ENCODE measurements at regions not wholly inside any gene's neighbourhood (a gene's known extent, or its start where the extent isn't known, plus 50 kb on each side); places are given as distances from the start of the nearest gene placed in this dataset.

GRCh38 chr11:131025020-131025419, 108.7 kb upstream of the SNX19 start:
- no peaks in the 10 kb centered on the region for H3K79me2 ChIP-seq (ENCODE audit: insufficient read depth, low read length)
- H3K9me3 ChIP-seq (ENCODE audit: insufficient read depth, low read length): no peaks in the 10 kb centered on the region
- H3K36me3 ChIP-seq (ENCODE audit: low read length): no peaks in the 10 kb centered on the region
- no peaks in the 10 kb centered on the region for H4K20me1 ChIP-seq (ENCODE audit: low read depth, low read length)
- no peaks in the 10 kb centered on the region for H3K9me2 ChIP-seq (replicated peaks; ENCODE audit: insufficient read depth, low read length)
- no peak overlapping the region for H2AFZ ChIP-seq (ENCODE audit: low read depth, low read length, severe bottlenecking)
- no peaks in the 10 kb centered on the region for H3K27me3 ChIP-seq (ENCODE audit: low read length)
- H3F3A ChIP-seq (ENCODE audit: insufficient read depth): no peaks in the 10 kb centered on the region
- H3K27ac ChIP-seq (ENCODE audit: low read depth, low read length): no peak overlapping the region
- no peak for TF ChIP-seq EZH2phosphoT487 (conservative IDR thresholded peaks at IDR 0.05; ENCODE audit: low read length)
- TF ChIP-seq CTCF (IDR thresholded peaks at IDR 0.05; ENCODE audit: insufficient read depth, low read length, poor library complexity, severe bottlenecking): no peak
- H3K4me2 ChIP-seq (ENCODE audit: low read depth, low read length, poor library complexity, severe bottlenecking): no peak overlapping the region
- H3K9ac ChIP-seq (ENCODE audit: low read length): no peak overlapping the region
- H3K4me3 ChIP-seq (ENCODE audit: insufficient read depth, low read length, poor library complexity, severe bottlenecking): no peak overlapping the region

DNA sequence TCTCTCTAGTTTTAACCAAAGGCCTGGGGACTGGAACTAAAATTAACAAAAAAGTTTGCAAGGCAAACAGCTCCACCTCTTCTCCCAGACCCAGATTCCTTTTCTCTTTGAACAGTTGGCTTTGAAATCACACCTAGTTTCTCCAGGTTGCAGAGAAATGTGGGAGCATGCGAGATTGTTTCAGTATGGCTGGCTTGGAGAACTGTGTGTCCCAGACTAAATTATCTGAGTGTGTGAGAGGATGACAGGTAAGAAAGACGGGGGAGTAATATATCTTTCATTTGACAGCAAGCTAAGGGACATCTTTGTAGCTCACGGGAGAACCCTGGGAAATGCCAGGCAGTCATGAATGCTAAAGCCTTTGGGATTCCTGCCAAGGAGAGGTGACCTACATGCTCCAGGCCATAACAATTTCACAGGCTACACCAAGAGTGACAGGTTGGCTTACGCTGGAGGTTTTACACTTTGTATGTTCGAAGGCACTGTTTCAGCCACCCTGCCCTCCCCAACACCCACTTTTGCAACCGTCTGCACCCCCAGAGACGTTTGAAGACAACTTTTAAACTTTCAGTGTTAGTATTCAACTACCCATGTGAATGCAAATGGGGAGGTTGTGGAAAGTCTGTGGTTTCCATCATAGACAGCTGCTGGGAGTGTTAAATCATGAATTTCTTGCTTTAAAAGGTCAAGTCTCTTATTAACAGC, 109.3 kb upstream of the SNX19 start:
- Histone ChIP-seq H2AFZ (ENCODE audit: low read depth, low read length, severe bottlenecking) (no peak overlapping the region), H3K36me3 (ENCODE audit: low read length) (no peaks in the 10 kb centered on the region), H3K9me3 (ENCODE audit: insufficient read depth, low read length) (no peaks in the 10 kb centered on the region), H3K9ac (ENCODE audit: low read length) (no peak overlapping the region), H3K79me2 (ENCODE audit: insufficient read depth, low read length) (no peaks in the 10 kb centered on the region), H3K4me3 (ENCODE audit: insufficient read depth, low read length, poor library complexity, severe bottlenecking) (no peak overlapping the region), H4K20me1 (ENCODE audit: low read depth, low read length) (no peaks in the 10 kb centered on the region), H3K4me2 (ENCODE audit: low read depth, low read length, poor library complexity, severe bottlenecking) (no peak overlapping the region), H3K9me2 (replicated peaks; ENCODE audit: insufficient read depth, low read length) (no peaks in the 10 kb centered on the region), H3K27ac (ENCODE audit: low read depth, low read length) (no peak overlapping the region), H3K27me3 (ENCODE audit: low read length) (no peaks in the 10 kb centered on the region), H3F3A (ENCODE audit: insufficient read depth) (no peaks in the 10 kb centered on the region)
- TF ChIP-seq EZH2phosphoT487 (conservative IDR thresholded peaks at IDR 0.05; ENCODE audit: low read length) (no peak), CTCF (IDR thresholded peaks at IDR 0.05; ENCODE audit: insufficient read depth, low read length, poor library complexity, severe bottlenecking) (no peak)

DNA sequence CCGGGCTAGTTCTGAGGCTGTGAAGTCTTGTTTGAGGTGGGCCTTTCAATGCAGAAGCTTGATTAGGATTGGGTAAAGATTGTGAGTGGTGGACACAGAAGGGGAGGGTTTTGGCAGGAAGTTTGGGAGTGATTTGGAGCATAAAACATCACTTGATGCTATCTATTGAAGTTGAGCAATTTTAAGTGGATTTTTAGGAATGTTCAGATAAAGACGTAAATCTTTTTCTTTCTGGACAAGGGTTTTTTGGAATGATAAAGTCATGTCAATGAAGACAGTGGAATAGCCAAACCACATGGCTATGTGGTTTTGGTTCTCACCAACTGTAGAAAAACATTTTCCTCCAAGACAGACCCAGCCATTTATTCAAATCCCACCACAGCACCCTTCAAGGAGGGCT, 111.2 kb upstream of the SNX19 start:
- H3F3A ChIP-seq (ENCODE audit: insufficient read depth): no peaks in the 10 kb centered on the region
- no peak overlapping the region for H3K4me3 ChIP-seq (ENCODE audit: insufficient read depth, low read length, poor library complexity, severe bottlenecking)
- H4K20me1 ChIP-seq (ENCODE audit: low read depth, low read length): no peaks in the 10 kb centered on the region
- no peak overlapping the region for H3K27ac ChIP-seq (ENCODE audit: low read depth, low read length)
- no peaks in the 10 kb centered on the region for H3K27me3 ChIP-seq (ENCODE audit: low read length)
- no peaks in the 10 kb centered on the region for H3K9me2 ChIP-seq (replicated peaks; ENCODE audit: insufficient read depth, low read length)
- no peaks in the 10 kb centered on the region for H3K79me2 ChIP-seq (ENCODE audit: insufficient read depth, low read length)
- H3K4me2 ChIP-seq (ENCODE audit: low read depth, low read length, poor library complexity, severe bottlenecking): no peak overlapping the region
- no peaks in the 10 kb centered on the region for H3K9me3 ChIP-seq (ENCODE audit: insufficient read depth, low read length)
- H2AFZ ChIP-seq (ENCODE audit: low read depth, low read length, severe bottlenecking): no peak overlapping the region
- no peak overlapping the region for H3K9ac ChIP-seq (ENCODE audit: low read length)
- no peaks in the 10 kb centered on the region for H3K36me3 ChIP-seq (ENCODE audit: low read length)
- TF ChIP-seq EZH2phosphoT487 (conservative IDR thresholded peaks at IDR 0.05; ENCODE audit: low read length) (no peak), CTCF (IDR thresholded peaks at IDR 0.05; ENCODE audit: insufficient read depth, low read length, poor library complexity, severe bottlenecking) (no peak)

Data from SU-DHL-6 (cell line).